GM13976 (cell line): ENCODE measurements at regions not wholly inside any gene's neighbourhood (a gene's known extent, or its start where the extent isn't known, plus 50 kb on each side); places are given as distances from the start of the nearest gene placed in this dataset.
"Not testable (repeated sequence)": the region's sequence is repeated elsewhere in the genome, so short reads cannot be mapped to it uniquely, and the experiment has no call there.

Source experiments
- DNase-seq: peaks from one replicate; pipeline ENCODE4 v3.0.0; 2012; ENCODE audit warnings: low spot score
- CTCF ChIP-seq: IDR thresholded peaks from 2 replicates; pipeline ENCODE4 v1.5.1; 2012; ENCODE audit warnings: borderline replicate concordance, mild to moderate bottlenecking; ENCODE audit not compliant: insufficient read depth; ENCODE audit errors: extremely low read depth, missing control alignments, control extremely low read depth
- in situ Hi-C: fragments of 300-500 bp; cut with MboI; formaldehyde crosslinking; loops from one replicate; pipeline ENCODE4 v1.12.0; 2022; ENCODE audit warnings: low sequenced_read_pairs, mixed read lengths, inconsistent platforms; ENCODE audit not compliant: unreplicated experiment

GRCh38 chr1:221527886-221528624, 213.8 kb downstream of the DUSP10 start:
- no peak for TF ChIP-seq CTCF
- in situ Hi-C loops = no loop called here
- no peak for DNase-seq

- DNase-seq, in situ Hi-C loops: not testable (repeated sequence)
These were observed 211.7 kb downstream of the DUSP10 start for GRCh38 chr1:221530159-221530558.

- no peak for TF ChIP-seq CTCF
- in situ Hi-C loops = no loop called here
- no peak for DNase-seq
These were observed 211.1 kb downstream of the DUSP10 start for GRCh38 chr1:221530791-221531190.

GRCh38 chr1:221532071-221532773, 209.7 kb downstream of the DUSP10 start:
- TF ChIP-seq CTCF = no peak
- in situ Hi-C loops = no loop called here
- no peak for DNase-seq

- in situ Hi-C loops = no loop called here
- no peak for DNase-seq
These were observed 200.6 kb downstream of the DUSP10 start for GRCh38 chr1:221541296-221541695.

GRCh38 chr1:221543529-221544120, 198.3 kb downstream of the DUSP10 start:
- DNase-seq = peak; percentile 29
- peak; percentile 35 for TF ChIP-seq CTCF
- in situ Hi-C loops = no loop called here

More at GRCh38 chr1:221541296-221541695, 200.6 kb downstream of the DUSP10 start:
- TF ChIP-seq CTCF = no peak

GRCh38 chr1:221548942-221549341, 192.9 kb downstream of the DUSP10 start:
- no peak for DNase-seq
- in situ Hi-C loops = no loop called here
- no peak for TF ChIP-seq CTCF
